GM12864 (cell line): ENCODE measurements at regions not wholly inside any gene's neighbourhood (a gene's known extent, or its start where the extent isn't known, plus 50 kb on each side); places are given as distances from the start of the nearest gene placed in this dataset.

Experiments
- DNase-seq: peaks from one replicate; pipeline ENCODE4 v3.0.0-alpha.2; 2011; ENCODE audit warnings: low read depth
- H3K4me3 ChIP-seq: 2 replicates; pipeline ENCODE4 v1.5.1; 2011; ENCODE audit warnings: mild to moderate bottlenecking, low read depth, low read length, control low read depth
- TF ChIP-seq, protein P1 (sequence below): IDR thresholded peaks from 2 replicates; pipeline ENCODE4 v1.5.1; 2011; ENCODE audit warnings: low read depth, mild to moderate bottlenecking, moderate library complexity, low read length, control low read depth, inconsistent platforms; ENCODE audit errors: missing control alignments

DNA sequence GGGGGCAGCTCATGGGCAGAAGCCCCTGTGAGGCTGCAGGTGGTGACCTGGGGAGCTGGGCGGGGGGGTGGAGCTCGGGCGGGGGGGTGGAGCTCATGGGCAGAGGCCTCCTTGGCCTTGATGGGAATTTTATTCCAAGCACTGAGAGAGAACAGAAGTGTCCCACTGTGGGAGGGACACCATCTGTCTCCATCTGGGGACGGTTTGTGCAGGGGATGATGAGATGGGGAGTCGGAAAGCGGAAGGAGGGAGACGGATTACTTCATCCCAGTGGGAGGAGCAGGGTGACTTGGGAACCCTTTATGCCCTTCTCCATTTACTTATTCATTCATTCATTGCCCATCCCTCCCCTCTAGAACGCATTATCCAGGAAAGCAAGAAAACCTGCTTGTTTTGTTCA, 304.7 kb downstream of the ADGRD1 start:
- no peak overlapping the region for H3K4me3 ChIP-seq
- TF ChIP-seq, protein P1, sequence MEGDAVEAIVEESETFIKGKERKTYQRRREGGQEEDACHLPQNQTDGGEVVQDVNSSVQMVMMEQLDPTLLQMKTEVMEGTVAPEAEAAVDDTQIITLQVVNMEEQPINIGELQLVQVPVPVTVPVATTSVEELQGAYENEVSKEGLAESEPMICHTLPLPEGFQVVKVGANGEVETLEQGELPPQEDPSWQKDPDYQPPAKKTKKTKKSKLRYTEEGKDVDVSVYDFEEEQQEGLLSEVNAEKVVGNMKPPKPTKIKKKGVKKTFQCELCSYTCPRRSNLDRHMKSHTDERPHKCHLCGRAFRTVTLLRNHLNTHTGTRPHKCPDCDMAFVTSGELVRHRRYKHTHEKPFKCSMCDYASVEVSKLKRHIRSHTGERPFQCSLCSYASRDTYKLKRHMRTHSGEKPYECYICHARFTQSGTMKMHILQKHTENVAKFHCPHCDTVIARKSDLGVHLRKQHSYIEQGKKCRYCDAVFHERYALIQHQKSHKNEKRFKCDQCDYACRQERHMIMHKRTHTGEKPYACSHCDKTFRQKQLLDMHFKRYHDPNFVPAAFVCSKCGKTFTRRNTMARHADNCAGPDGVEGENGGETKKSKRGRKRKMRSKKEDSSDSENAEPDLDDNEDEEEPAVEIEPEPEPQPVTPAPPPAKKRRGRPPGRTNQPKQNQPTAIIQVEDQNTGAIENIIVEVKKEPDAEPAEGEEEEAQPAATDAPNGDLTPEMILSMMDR, result no peak
- no peak for DNase-seq

DNA sequence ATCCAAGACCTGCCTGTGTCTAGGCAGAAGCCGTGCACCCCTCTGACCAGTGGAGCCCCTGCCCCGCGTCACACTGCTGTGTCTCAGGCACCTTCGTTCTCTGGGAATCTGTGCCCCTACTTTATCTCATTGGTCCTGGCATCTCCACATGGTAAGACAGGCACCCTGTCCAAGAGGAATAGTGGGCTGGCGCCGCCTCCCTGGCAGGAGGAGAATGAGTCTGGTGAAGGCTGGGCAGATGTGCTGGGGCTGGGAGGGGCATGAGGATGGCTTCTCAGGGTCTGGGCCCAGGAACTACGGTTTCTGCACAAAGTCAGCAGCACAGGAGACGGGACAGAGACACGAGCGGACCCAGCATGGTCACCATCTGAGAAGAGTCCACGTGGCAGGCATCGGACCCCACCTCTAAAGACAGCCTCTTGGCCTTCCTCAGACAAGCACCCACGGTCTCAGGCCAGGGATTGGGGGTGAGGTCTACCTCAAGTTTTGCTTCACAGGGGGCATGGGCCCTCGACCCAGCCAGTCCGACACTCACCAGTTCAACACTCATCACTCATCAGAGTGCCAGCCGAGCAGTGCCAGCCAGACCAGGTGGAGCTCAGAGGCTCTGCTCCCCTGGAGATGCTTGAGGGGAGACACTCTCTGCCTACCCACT, 306.7 kb downstream of the ADGRD1 start:
- H3K4me3 ChIP-seq, result no peak overlapping the region
- DNase-seq, result no peak
- TF ChIP-seq, protein P1, result no peak

DNA sequence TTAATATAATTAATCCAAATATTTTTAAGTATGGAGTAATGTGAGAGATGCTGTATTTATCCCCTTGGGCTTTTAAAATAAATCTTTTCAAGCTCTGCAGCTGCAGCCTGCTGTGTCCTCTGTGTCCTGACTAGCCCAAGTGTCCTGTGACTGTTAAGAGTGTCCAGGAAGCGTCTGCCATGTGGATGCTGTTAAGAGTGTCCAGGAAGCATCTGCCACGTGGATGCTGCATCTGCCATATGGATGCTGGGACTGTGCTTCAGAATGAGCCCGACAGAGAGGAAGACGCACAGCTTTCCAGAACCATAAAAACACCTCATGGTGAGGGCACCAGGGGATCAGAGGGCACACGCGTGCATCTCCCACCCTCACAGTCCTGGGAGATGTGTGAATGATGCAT, 307.2 kb downstream of the ADGRD1 start:
- H3K4me3 ChIP-seq, result no peak overlapping the region
- DNase-seq, result no peak
- TF ChIP-seq, protein P1, result no peak

GRCh38 chr12:131261906-131262305, 308.2 kb downstream of the ADGRD1 start:
- H3K4me3 ChIP-seq, result no peak overlapping the region
- DNase-seq, result no peak
- TF ChIP-seq, protein P1, result no peak

DNA sequence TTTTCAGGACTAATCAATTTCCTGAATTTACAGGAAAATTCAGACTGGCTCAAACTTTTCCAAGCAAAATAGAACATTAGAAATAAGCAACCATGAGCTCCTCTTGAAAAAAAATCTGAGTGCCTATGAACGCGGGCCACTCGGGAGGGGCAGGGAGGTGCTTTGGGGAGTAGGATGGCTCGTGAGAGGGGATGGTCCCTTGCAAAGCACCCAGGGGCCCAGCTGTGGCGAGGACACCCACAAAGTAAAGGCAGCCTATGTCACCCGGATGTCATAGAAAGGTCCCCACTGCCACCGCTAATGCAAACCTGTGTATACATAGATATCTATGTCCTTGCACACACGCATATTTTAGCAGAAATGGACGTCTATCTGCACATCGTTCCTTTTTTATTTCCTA, 309.9 kb downstream of the ADGRD1 start:
- no peak overlapping the region for H3K4me3 ChIP-seq
- no peak for DNase-seq
- TF ChIP-seq, protein P1, result no peak

- TF ChIP-seq, protein P1, result no peak
- no peak for DNase-seq
- H3K4me3 ChIP-seq, result no peak overlapping the region
Measured at GRCh38 chr12:131264635-131265034, 310.9 kb downstream of the ADGRD1 start.
